GM18502 (cell line): ENCODE measurements at regions not wholly inside any gene's neighbourhood (a gene's known extent, or its start where the extent isn't known, plus 50 kb on each side); places are given as distances from the start of the nearest gene placed in this dataset.

Experiments
- ATAC-seq: cut with Tn5 transposase; IDR thresholded peaks from one replicate; pipeline ENCODE4 v1.9.1; 2021; ENCODE audit warnings: mild to moderate bottlenecking; ENCODE audit not compliant: unreplicated experiment, poor library complexity

GRCh38 chr5:20608567-20608966 is 620.6 kb upstream of the CDH18 start:
- ATAC-seq = no peak

- no peak for ATAC-seq
These were observed 617.9 kb upstream of the CDH18 start for GRCh38 chr5:20605732-20606525.

DNA sequence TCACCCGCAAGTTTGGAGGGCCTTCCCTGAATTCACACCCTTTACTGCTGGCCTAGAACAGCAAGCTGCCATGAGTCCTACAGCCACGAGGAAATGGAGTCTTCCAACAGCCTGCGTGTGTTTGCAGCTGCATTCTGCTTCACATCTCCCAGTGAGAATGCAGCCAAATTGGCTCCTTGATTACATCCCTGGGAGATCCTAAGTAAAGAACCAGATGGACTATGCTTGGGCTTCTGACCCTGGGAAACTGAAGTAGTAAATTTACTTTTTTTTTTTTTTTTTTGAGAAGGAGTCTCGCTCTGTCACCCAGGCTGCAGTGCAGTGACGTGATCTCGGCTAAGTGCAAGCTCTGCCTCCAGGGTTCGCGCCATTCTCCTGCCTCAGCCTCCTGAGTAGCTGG is 617.0 kb upstream of the CDH18 start:
- no peak for ATAC-seq

DNA sequence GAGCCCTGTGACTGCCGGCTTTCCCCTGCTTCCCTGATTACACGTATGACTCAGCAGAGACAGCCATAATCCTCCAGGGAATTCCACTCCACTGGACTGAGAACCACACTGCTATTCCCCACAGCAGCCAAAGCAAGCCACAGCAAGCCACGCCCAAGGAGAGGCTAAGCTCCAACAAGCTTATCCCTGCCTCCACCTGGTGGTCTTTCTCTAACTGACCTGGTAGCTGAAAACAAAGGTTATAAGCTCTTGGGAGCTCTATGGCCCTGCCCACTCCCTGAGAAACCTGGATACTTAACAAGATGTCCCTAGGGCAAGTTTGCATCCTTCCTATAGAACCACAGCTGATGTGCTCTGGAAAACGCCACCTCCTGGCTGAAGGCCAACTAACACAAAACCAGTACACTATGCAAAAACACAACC is 613.7 kb upstream of the CDH18 start:
- no peak for ATAC-seq

GRCh38 chr5:20590356-20590755 is 602.4 kb upstream of the CDH18 start:
- ATAC-seq = no peak

GRCh38 chr5:20575571-20575970 is 587.6 kb upstream of the CDH18 start:
- ATAC-seq = no peak

DNA sequence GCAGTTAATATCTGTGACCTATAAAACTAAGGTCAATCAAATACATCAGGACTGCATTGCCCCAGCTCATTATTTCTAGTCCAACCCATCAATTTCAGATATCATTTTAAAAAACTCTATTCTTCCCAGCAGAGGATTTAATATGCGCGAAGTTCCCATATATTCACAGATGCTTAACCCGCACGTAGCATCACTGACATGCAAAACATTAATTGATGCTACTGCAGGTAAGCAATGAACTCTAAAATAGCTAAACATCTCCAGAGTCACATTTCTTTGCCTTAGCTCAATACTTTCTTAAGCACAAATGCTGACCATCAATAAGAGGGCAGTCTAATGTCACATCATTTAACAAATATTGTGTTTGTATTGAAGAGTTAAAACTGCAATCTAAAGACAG is 586.6 kb upstream of the CDH18 start:
- no peak for ATAC-seq

DNA sequence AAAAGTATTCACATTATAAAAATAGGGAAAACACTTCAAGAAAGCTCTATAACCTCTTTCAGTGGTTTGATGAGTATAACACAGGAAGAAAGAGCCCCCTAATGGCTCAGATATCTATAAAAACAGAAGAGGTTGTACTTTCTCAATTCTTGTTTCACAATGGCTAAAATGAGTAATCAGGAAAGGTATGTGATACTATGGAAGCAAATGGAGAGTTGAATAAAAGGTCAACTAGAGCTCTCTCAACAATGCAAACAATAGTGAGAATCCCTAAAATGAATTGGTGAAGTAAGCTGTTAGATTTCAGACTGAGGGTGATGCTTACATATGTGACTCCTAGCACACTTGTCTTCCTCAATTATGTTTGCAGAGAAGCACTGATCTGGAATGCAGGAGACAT is 584.6 kb upstream of the CDH18 start:
- no peak for ATAC-seq

DNA sequence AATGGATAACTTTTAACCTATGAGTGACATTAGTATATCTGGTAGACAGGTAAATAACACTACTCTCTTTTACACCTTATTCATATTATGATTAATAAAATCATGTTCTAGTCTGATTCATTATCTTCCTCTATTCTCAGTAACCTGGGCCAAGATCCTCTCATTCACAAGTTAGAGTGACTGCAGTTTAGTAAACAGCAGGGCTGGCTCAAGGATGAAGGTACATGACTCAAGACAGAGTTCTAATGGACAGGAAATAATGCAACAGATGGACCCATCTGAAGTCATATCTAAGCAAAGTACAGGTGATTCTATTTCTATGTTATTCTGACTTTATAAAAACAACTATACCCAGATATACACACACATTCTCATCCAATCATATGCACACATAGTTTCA is 582.5 kb upstream of the CDH18 start:
- no peak for ATAC-seq

- no peak for ATAC-seq
These were observed 574.5 kb upstream of the CDH18 start for GRCh38 chr5:20562544-20562943.

GRCh38 chr5:20559845-20560244 is 571.8 kb upstream of the CDH18 start:
- no peak for ATAC-seq

DNA sequence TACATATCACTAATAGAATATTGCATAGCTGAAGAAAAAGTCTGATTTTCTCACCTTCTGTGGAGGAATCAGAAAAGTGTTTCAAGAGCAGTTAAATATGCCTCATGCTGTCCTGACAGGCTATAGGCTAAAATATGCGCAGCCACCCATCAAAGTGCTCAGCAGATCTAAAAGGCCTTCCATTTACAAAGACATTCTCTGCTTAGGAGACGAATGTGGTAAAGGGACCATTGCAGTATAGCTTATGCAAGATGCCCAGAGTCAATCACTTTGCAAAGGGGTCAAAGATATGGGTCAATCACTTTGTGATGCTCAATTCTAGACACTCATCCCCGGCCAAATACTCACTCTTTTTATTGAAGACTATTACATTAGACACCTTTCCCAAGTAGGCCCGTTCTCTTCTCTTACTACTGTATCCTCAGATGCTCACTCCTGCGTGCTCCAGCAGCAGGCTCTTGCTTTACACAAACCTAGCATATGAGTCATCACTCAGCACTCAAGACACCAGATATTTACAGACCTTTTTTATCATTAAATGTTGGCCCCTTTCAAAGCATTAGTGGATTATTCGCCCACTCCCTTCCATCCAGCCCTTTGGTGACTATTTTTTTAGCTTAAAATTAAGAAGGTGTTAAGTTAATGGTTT is 568.2 kb upstream of the CDH18 start:
- ATAC-seq = no peak

DNA sequence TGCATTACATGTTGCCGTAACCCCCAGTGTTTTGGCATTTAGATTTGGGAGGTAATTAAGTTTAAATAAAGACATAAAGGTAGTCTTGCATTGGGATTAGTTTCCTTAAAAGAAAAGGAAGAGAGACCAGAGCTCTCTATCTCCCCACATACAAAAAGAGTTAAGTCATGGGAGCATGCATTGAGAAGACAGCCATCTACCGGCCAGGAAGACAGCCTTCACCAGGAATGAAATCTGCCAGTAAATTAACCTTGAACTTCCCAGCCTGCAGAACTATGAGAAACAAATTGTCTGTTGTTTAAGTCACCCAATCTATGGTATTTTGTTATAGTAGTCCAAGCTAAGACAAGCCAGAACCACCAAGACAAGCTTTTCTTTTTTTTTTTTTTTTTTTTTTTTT is 567.0 kb upstream of the CDH18 start:
- no peak for ATAC-seq

GRCh38 chr5:20554001-20554400 is 566.0 kb upstream of the CDH18 start:
- ATAC-seq = no peak

GRCh38 chr5:20537911-20538703 is 550.1 kb upstream of the CDH18 start:
- no peak for ATAC-seq

GRCh38 chr5:20536813-20537212 is 548.8 kb upstream of the CDH18 start:
- no peak for ATAC-seq

- no peak for ATAC-seq
These were observed 548.3 kb upstream of the CDH18 start for GRCh38 chr5:20536341-20536740.

- no peak for ATAC-seq
These were observed 540.5 kb upstream of the CDH18 start for GRCh38 chr5:20528471-20528870.

DNA sequence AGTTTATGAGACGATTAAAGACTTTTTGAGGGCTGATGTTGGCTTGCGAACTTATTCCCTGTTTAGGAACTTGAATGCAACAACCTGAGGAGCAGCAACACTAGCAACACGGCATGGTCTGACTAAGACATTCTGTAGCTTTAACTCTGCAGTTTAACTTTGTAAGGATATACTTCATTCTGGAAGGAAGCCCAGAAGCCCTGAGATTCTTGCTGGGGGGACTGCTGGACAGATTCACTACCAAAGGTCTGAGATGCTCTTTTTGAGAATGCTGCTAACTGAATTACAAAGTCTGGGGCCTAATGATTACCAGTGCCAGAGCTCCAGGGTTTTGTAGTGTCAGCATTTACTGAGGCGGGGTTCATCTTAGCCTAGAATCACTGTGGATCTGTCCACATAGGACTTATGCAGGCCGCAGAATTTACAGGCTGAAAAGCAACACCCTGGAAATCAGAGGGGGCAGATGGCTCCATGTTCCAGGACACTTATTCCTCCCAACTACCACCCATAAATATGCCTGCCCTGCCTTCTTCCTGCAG is 537.1 kb upstream of the CDH18 start:
- ATAC-seq = no peak

DNA sequence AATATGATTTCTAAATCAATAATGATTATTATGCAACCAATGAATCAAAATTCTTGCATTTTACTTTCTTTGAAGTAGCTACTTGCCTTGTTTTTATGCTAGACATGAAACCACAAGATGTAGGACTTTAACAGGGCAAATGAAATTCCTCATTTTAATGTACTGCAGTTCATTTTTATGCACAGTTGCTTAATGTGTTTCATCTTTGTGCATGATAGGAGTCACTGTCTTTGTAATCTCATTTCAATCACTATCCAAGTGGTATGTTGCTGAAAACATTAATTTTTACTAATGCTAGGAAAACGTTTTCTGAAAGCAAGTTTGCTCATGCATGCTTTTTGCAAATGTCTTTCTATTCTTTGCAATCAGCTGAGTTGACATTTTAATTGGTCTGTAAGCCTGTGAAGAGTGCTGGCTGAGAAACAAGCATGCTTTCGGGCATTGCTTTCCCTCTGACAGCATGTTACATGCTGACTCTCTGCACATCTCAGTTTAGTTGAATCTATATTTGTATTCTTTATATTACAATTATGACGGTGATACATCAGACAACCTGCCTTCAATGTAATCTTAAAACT is 535.0 kb upstream of the CDH18 start:
- no peak for ATAC-seq

GRCh38 chr5:20515606-20516005 is 527.6 kb upstream of the CDH18 start:
- no peak for ATAC-seq
